ENCODE measurements at regions not wholly inside any gene's neighbourhood (a gene's known extent, or its start where the extent isn't known, plus 50 kb on each side); places are given as distances from the start of the nearest gene placed in this dataset.
"Not testable (repeated sequence)": the region's sequence is repeated elsewhere in the genome, so short reads cannot be mapped to it uniquely, and the experiment has no call there.

- H3K4me1 ChIP-seq (replicated peaks in 1 of 2; ENCODE audit: control insufficient read depth in 2 of 2, insufficient read depth in 2 of 2, low read length in 2 of 2); CTCF ChIA-PET (ENCODE audit: low intra/inter-chr PET ratio); H3K27ac ChIP-seq (ENCODE audit: extremely low read depth, low read depth, low read length); H3K27me3 ChIP-seq (ENCODE audit: control insufficient read depth in 2 of 2, insufficient read depth in 2 of 2, low read length in 2 of 2); H3K79me2 ChIP-seq (ENCODE audit: control insufficient read depth, insufficient read depth, low read length); H2AFZ ChIP-seq (ENCODE audit: low read depth, low read length); H3K9me3 ChIP-seq (replicated peaks; ENCODE audit: control insufficient read depth, insufficient read depth, low read depth, low read length); H3K9ac ChIP-seq (ENCODE audit: insufficient read depth in 1 of 2, low read depth in 2 of 2, low read length in 2 of 2); FAIRE-seq; H3K36me3 ChIP-seq (ENCODE audit: control insufficient read depth, insufficient read depth, low read length); H4K20me1 ChIP-seq (replicated peaks; ENCODE audit: control insufficient read depth, insufficient read depth, low read length); H3K9me1 ChIP-seq (ENCODE audit: control insufficient read depth, insufficient read depth, low read length); BruUV-seq (replicated peaks); in situ Hi-C loops (cut with MboI); H3K4me2 ChIP-seq (ENCODE audit: insufficient read depth, low read length); ATAC-seq; intact Hi-C loops (cut with micrococcal nuclease); DNase-seq (ENCODE audit: extremely low read depth in 1 of 4, low spot score in 3 of 4); H3K4me3 ChIP-seq; POLR2A ChIA-PET: not testable (repeated sequence)
Observed at GRCh38 chr17:46460129-46460528, 52.1 kb upstream of the LRRC37A2 start.

GRCh38 chr17:46455069-46455468 lies 57.2 kb upstream of the LRRC37A2 start:
- H3K9me1 ChIP-seq (ENCODE audit: control insufficient read depth, insufficient read depth, low read length); POLR2A ChIA-PET; H3K79me2 ChIP-seq (ENCODE audit: control insufficient read depth, insufficient read depth, low read length); H3K4me1 ChIP-seq (replicated peaks in 1 of 2; ENCODE audit: control insufficient read depth in 2 of 2, insufficient read depth in 2 of 2, low read length in 2 of 2); DNase-seq (ENCODE audit: extremely low read depth in 1 of 4, low spot score in 3 of 4); H3K27ac ChIP-seq (ENCODE audit: extremely low read depth, low read depth, low read length); CTCF ChIA-PET (ENCODE audit: low intra/inter-chr PET ratio); H3K4me3 ChIP-seq; H3K36me3 ChIP-seq (ENCODE audit: control insufficient read depth, insufficient read depth, low read length); H4K20me1 ChIP-seq (replicated peaks; ENCODE audit: control insufficient read depth, insufficient read depth, low read length); H2AFZ ChIP-seq (ENCODE audit: low read depth, low read length); BruUV-seq (replicated peaks); H3K9me3 ChIP-seq (replicated peaks; ENCODE audit: control insufficient read depth, insufficient read depth, low read depth, low read length); in situ Hi-C loops (cut with MboI); H3K4me2 ChIP-seq (ENCODE audit: insufficient read depth, low read length); H3K9ac ChIP-seq (ENCODE audit: insufficient read depth in 1 of 2, low read depth in 2 of 2, low read length in 2 of 2); intact Hi-C loops (cut with micrococcal nuclease); H3K27me3 ChIP-seq (ENCODE audit: control insufficient read depth in 2 of 2, insufficient read depth in 2 of 2, low read length in 2 of 2): not testable (repeated sequence)
- peak; percentile 66 for ATAC-seq
- peak; percentile 74 for FAIRE-seq
- no CpG with 5 or more reads among the region's 2 CpGs for WGBS (ENCODE audit: insufficient coverage, low coverage, missing lambda C conversion rate)

GRCh38 chr17:46454572-46454971 lies 57.7 kb upstream of the LRRC37A2 start:
- intact Hi-C loops (cut with micrococcal nuclease); H3K27me3 ChIP-seq (ENCODE audit: control insufficient read depth in 2 of 2, insufficient read depth in 2 of 2, low read length in 2 of 2); ATAC-seq; H3K4me2 ChIP-seq (ENCODE audit: insufficient read depth, low read length); H3K9ac ChIP-seq (ENCODE audit: insufficient read depth in 1 of 2, low read depth in 2 of 2, low read length in 2 of 2); H3K36me3 ChIP-seq (ENCODE audit: control insufficient read depth, insufficient read depth, low read length); FAIRE-seq; H3K9me3 ChIP-seq (replicated peaks; ENCODE audit: control insufficient read depth, insufficient read depth, low read depth, low read length); CTCF ChIA-PET (ENCODE audit: low intra/inter-chr PET ratio); H3K27ac ChIP-seq (ENCODE audit: extremely low read depth, low read depth, low read length); H4K20me1 ChIP-seq (replicated peaks; ENCODE audit: control insufficient read depth, insufficient read depth, low read length); H2AFZ ChIP-seq (ENCODE audit: low read depth, low read length); H3K9me1 ChIP-seq (ENCODE audit: control insufficient read depth, insufficient read depth, low read length); DNase-seq (ENCODE audit: extremely low read depth in 1 of 4, low spot score in 3 of 4); BruUV-seq (replicated peaks); POLR2A ChIA-PET; H3K79me2 ChIP-seq (ENCODE audit: control insufficient read depth, insufficient read depth, low read length); H3K4me3 ChIP-seq; in situ Hi-C loops (cut with MboI); H3K4me1 ChIP-seq (replicated peaks in 1 of 2; ENCODE audit: control insufficient read depth in 2 of 2, insufficient read depth in 2 of 2, low read length in 2 of 2): not testable (repeated sequence)

- POLR2A ChIA-PET; FAIRE-seq; ATAC-seq; BruUV-seq (replicated peaks); H3K9me1 ChIP-seq (ENCODE audit: control insufficient read depth, insufficient read depth, low read length); H3K27me3 ChIP-seq (ENCODE audit: control insufficient read depth in 2 of 2, insufficient read depth in 2 of 2, low read length in 2 of 2); H3K27ac ChIP-seq (ENCODE audit: extremely low read depth, low read depth, low read length); H3K9me3 ChIP-seq (replicated peaks; ENCODE audit: control insufficient read depth, insufficient read depth, low read depth, low read length); intact Hi-C loops (cut with micrococcal nuclease); H2AFZ ChIP-seq (ENCODE audit: low read depth, low read length); H4K20me1 ChIP-seq (replicated peaks; ENCODE audit: control insufficient read depth, insufficient read depth, low read length); H3K4me1 ChIP-seq (replicated peaks in 1 of 2; ENCODE audit: control insufficient read depth in 2 of 2, insufficient read depth in 2 of 2, low read length in 2 of 2); in situ Hi-C loops (cut with MboI); CTCF ChIA-PET (ENCODE audit: low intra/inter-chr PET ratio); H3K79me2 ChIP-seq (ENCODE audit: control insufficient read depth, insufficient read depth, low read length); H3K4me3 ChIP-seq; H3K9ac ChIP-seq (ENCODE audit: insufficient read depth in 1 of 2, low read depth in 2 of 2, low read length in 2 of 2); DNase-seq (ENCODE audit: extremely low read depth in 1 of 4, low spot score in 3 of 4); H3K36me3 ChIP-seq (ENCODE audit: control insufficient read depth, insufficient read depth, low read length); H3K4me2 ChIP-seq (ENCODE audit: insufficient read depth, low read length): not testable (repeated sequence)
- WGBS (ENCODE audit: insufficient coverage, low coverage, missing lambda C conversion rate) = no CpG with 5 or more reads among the region's 4 CpGs
Observed at GRCh38 chr17:46453077-46453476, 59.2 kb upstream of the LRRC37A2 start.
